H1 (cell line): ENCODE measurements at regions not wholly inside any gene's neighbourhood (a gene's known extent, or its start where the extent isn't known, plus 50 kb on each side); places are given as distances from the start of the nearest gene placed in this dataset.

ENCODE experiments used
- CTCF ChIA-PET: fragments of 300-600 bp; sonication (Branson Sonifier 250); formaldehyde crosslinking; loops from one replicate; lab custom pipeline; 2021; ENCODE audit not compliant: partially characterized antibody; lab: Charles Lee
- POLR2A ChIA-PET: fragments of 300-600 bp; sonication (Branson Sonifier 250); formaldehyde crosslinking; loops from one replicate; lab custom pipeline; 2021; ENCODE audit warnings: inconsistent platforms; ENCODE audit not compliant: partially characterized antibody; lab: Charles Lee
- DNase-seq, 2 experiments: peaks; one replicate each; pipeline versions ENCODE4 v3.0.0 to v3.0.0-alpha.2; 2010 to 2022; ENCODE audit warnings: low spot score in 2 of 2, low read depth in 1 of 2, mixed read lengths in 1 of 2
- FAIRE-seq: peaks from 2 replicates; lab custom pipeline; 2011; peaks lifted over from hg19 to GRCh38; lab: Jason Lieb, UNC
- H2AFZ ChIP-seq: 2 replicates; pipeline ENCODE4 v1.8.1; 2012; ENCODE audit warnings: low read length, inconsistent platforms
- H2AK5ac ChIP-seq: 2 replicates; pipeline ENCODE4 v1.6.1; 2013; ENCODE audit warnings: low read depth, low read length
- H2BK120ac ChIP-seq: replicated peaks from 2 replicates; pipeline ENCODE3; 2013; ENCODE audit warnings: low read depth, low read length, inconsistent platforms
- H2BK12ac ChIP-seq: 2 replicates; pipeline ENCODE4 v1.6.1; 2013; ENCODE audit warnings: low read depth, low read length
- H2BK15ac ChIP-seq: 2 replicates; pipeline ENCODE4 v1.6.1; 2013; ENCODE audit warnings: low read length
- H2BK20ac ChIP-seq: 2 replicates; pipeline ENCODE4 v1.6.1; 2013; ENCODE audit warnings: low read length
- H2BK5ac ChIP-seq: 2 replicates; pipeline ENCODE4 v1.6.1; 2013; ENCODE audit warnings: low read depth, low read length
- H3K14ac ChIP-seq: 2 replicates; pipeline ENCODE4 v1.6.1; 2013; ENCODE audit warnings: inconsistent platforms; ENCODE audit not compliant: insufficient read length
- H3K18ac ChIP-seq: 2 replicates; pipeline ENCODE4 v1.6.1; 2013; ENCODE audit warnings: low read length; ENCODE audit errors: extremely low read depth
- H3K23ac ChIP-seq: 2 replicates; pipeline ENCODE4 v1.6.1; 2013; ENCODE audit warnings: inconsistent platforms; ENCODE audit not compliant: insufficient read length
- H3K23me2 ChIP-seq: 2 replicates; pipeline ENCODE4 v1.6.1; 2013; ENCODE audit warnings: low read depth, low read length
- H3K27ac ChIP-seq: 2 replicates; pipeline ENCODE4 v1.6.1; 2011; ENCODE audit warnings: low read depth, low read length, inconsistent platforms
- H3K27me3 ChIP-seq, 4 experiments: replicated peaks in 1 of 4; 1 replicate in 1 of 4; 2 replicates in 3 of 4; pipeline versions ENCODE4 v1.6.1 to v1.8.1; 2011 to 2013; ENCODE audit warnings: low read length in 3 of 4, mild to moderate bottlenecking in 3 of 4, inconsistent platforms in 2 of 4, mixed read lengths in 2 of 4, moderate library complexity in 1 of 4; ENCODE audit not compliant: control insufficient read depth in 3 of 4, insufficient read depth in 3 of 4; ENCODE audit errors: extremely low read depth in 1 of 4
- H3K36me3 ChIP-seq, 4 experiments: 2 replicates each; pipeline versions ENCODE4 v1.6.1 to v1.8.1; 2011 to 2013; ENCODE audit warnings: mild to moderate bottlenecking in 4 of 4, low read length in 3 of 4, moderate library complexity in 2 of 4, control low read depth in 1 of 4, inconsistent platforms in 1 of 4; ENCODE audit not compliant: insufficient read depth in 4 of 4, control insufficient read depth in 2 of 4
- H3K4ac ChIP-seq: replicated peaks from 2 replicates; pipeline ENCODE3; 2013; ENCODE audit warnings: low read length, low read depth, mixed read lengths, inconsistent platforms; ENCODE audit not compliant: insufficient read length
- H3K4me1 ChIP-seq, 4 experiments: replicated peaks in 1 of 4; 1 replicate in 1 of 4; 2 replicates in 3 of 4; pipeline versions ENCODE4 v1.6.1 to v1.8.1; 2011 to 2013; ENCODE audit warnings: low read length in 3 of 4, inconsistent platforms in 2 of 4, mixed read lengths in 1 of 4; ENCODE audit not compliant: insufficient read depth in 4 of 4, control insufficient read depth in 3 of 4
- H3K4me2 ChIP-seq, 2 experiments: 2 replicates each; pipeline versions ENCODE4 v1.6.1 to v1.8.1; 2011 to 2013; ENCODE audit warnings: low read depth in 2 of 2, low read length in 2 of 2, control low read depth in 1 of 2, inconsistent platforms in 1 of 2, mild to moderate bottlenecking in 1 of 2; ENCODE audit not compliant: insufficient read depth in 1 of 2
- H3K4me3 ChIP-seq, 4 experiments: fragments of 200-600, 300-600 bp in 1 of 4; sonication (generic), shearing (Covaris generic), sonication (Bioruptor Twin) in 1 of 4; 2 replicates each; pipeline versions ENCODE4 v1.5.1 to v1.8.1; 2011 to 2016; ENCODE audit warnings: low read length in 4 of 4, low read depth in 3 of 4, control low read depth in 2 of 4, inconsistent platforms in 2 of 4, mild to moderate bottlenecking in 2 of 4, mixed read lengths in 1 of 4, moderate library complexity in 1 of 4; ENCODE audit not compliant: insufficient read depth in 2 of 4; ENCODE audit errors: extremely low read depth in 1 of 4
- H3K56ac ChIP-seq: replicated peaks from 2 replicates; pipeline ENCODE3; 2013; ENCODE audit warnings: low read depth, mild to moderate bottlenecking, mixed read lengths, low read length, inconsistent platforms; ENCODE audit not compliant: insufficient read length
- H3K79me1 ChIP-seq: 2 replicates; pipeline ENCODE4 v1.6.1; 2013; ENCODE audit warnings: low read depth, low read length, control low read depth
- H3K79me2 ChIP-seq, 2 experiments: 2 replicates each; pipeline versions ENCODE4 v1.6.1 to v1.8.1; 2012 to 2013; ENCODE audit warnings: low read length in 2 of 2, mild to moderate bottlenecking in 2 of 2, inconsistent platforms in 1 of 2; ENCODE audit not compliant: insufficient read depth in 2 of 2, control insufficient read depth in 1 of 2
- H3K9ac ChIP-seq, 4 experiments: replicated peaks in 1 of 4; 1 replicate in 1 of 4; 2 replicates in 3 of 4; pipeline versions ENCODE4 v1.6.1 to v1.8.1; 2011 to 2013; ENCODE audit warnings: low read depth in 3 of 4, low read length in 3 of 4, control low read depth in 2 of 4, mild to moderate bottlenecking in 2 of 4, moderate library complexity in 2 of 4, inconsistent platforms in 1 of 4; ENCODE audit errors: extremely low read depth in 1 of 4
- H3K9me3 ChIP-seq, 2 experiments: 2 replicates each; pipeline versions ENCODE4 v1.6.1 to v1.8.1; 2012 to 2013; ENCODE audit warnings: mild to moderate bottlenecking in 2 of 2, moderate library complexity in 2 of 2, control low read depth in 1 of 2, inconsistent platforms in 1 of 2, low read depth in 1 of 2, low read length in 1 of 2, mixed read lengths in 1 of 2; ENCODE audit not compliant: insufficient read depth in 2 of 2
- H4K20me1 ChIP-seq, 2 experiments: replicated peaks in 1 of 2; 2 replicates each; pipeline versions ENCODE3 to v1.8.1; 2011 to 2013; ENCODE audit warnings: inconsistent platforms in 2 of 2, low read length in 2 of 2, mild to moderate bottlenecking in 1 of 2; ENCODE audit not compliant: insufficient read depth in 2 of 2, control insufficient read depth in 1 of 2
- H4K5ac ChIP-seq: 2 replicates; pipeline ENCODE4 v1.6.1; 2013; ENCODE audit warnings: low read length, low read depth, mixed read lengths, inconsistent platforms; ENCODE audit not compliant: insufficient read length
- H4K8ac ChIP-seq: 2 replicates; pipeline ENCODE4 v1.8.0; 2013; ENCODE audit warnings: mild to moderate bottlenecking, moderate library complexity, low read length, inconsistent platforms; ENCODE audit not compliant: insufficient read depth; ENCODE audit errors: extremely low read depth
- H4K91ac ChIP-seq: replicated peaks from 2 replicates; pipeline ENCODE3; 2013; ENCODE audit warnings: low read length, mixed read lengths, inconsistent platforms; ENCODE audit not compliant: insufficient read length
- CTCF ChIP-seq, 3 experiments: IDR thresholded peaks; 1 replicate in 2 of 3; 2 replicates in 1 of 3; pipeline versions ENCODE4 v1.5.1 to v1.6.1; 2011; ENCODE audit warnings: low read length in 3 of 3, mild to moderate bottlenecking in 3 of 3, inconsistent platforms in 2 of 3, low read depth in 1 of 3, moderate library complexity in 1 of 3; ENCODE audit not compliant: insufficient read depth in 1 of 3; ENCODE audit errors: control extremely low read depth in 1 of 3
- RAD21 ChIP-seq, 2 experiments: IDR thresholded peaks in 1 of 2; conservative IDR thresholded peaks in 1 of 2; 2 replicates each; pipeline ENCODE4 v1.6.1; 2011; ENCODE audit warnings: low read depth in 2 of 2, low read length in 2 of 2, improper control_type of control experiment in 1 of 2, inconsistent platforms in 1 of 2, mild to moderate bottlenecking in 1 of 2, moderate library complexity in 1 of 2
- WGBS, 2 experiments: shearing (Covaris generic) in 1 of 2; methylation state at CpG; one replicate each; pipeline versions ENCODE4 v1.1.6 to v1.1.7; 2013 to 2015; ENCODE audit warnings: low lambda C conversion rate in 2 of 2, mixed read lengths in 2 of 2, inconsistent platforms in 1 of 2, low coverage in 1 of 2, missing lambda C conversion rate in 1 of 2; ENCODE audit not compliant: insufficient replicate concordance in 2 of 2, insufficient coverage in 1 of 2, insufficient read length in 1 of 2; ENCODE audit errors: extremely low coverage in 1 of 2, missing lambda C conversion rate in 1 of 2; 5-methylcytosine and 5-hydroxymethylcytosine counted together
- TF ChIP-seq, protein P1 (sequence below): IDR thresholded peaks from 2 replicates; pipeline ENCODE4 v1.6.1; 2012; ENCODE audit warnings: inconsistent platforms

DNA sequence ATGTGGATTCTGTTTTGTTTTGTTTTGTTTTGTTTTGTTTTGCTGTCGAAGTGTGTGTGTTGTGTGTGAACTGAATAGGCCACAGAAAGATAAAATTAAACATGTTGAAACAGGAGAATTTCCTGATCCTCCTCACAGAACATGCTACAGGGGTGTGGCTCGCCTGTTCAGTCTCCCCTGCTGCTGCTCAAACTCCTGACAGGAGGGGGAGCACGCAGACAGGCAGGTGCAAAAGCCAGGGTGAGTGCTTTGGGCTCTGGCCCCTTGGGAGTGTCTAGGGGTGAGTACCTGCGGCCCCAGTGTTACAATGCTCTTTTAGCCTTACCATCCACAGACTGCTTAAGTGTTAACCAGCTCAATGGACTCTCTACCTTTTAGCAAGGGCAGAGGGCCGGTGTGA is 473.5 kb downstream of the MAT2B start:
- 44% methylated on average over 5 of the region's 5 CpGs; no CpG with 5 or more reads in 1 of the 2 experiments for WGBS, 2 experiments
- Histone ChIP-seq H2BK20ac (no peak overlapping the region), H4K91ac (no peak overlapping the region)

More for the DNA sequence above, 473.5 kb downstream of the MAT2B start:
- H3K79me1 ChIP-seq: no peaks in the 10 kb centered on the region
- no peak overlapping the region for H4K5ac ChIP-seq
- no peak overlapping the region for H3K4me3 ChIP-seq
- DNase-seq (peak in 1 of 2 experiments; percentile 1), FAIRE-seq (no peak)
- H3K23ac ChIP-seq: no peak overlapping the region
- no peaks in the 10 kb centered on the region for H3K36me3 ChIP-seq
- no peaks in the 10 kb centered on the region for H3K9me3 ChIP-seq
- H2AFZ ChIP-seq: no peak overlapping the region
- no peaks in the 10 kb centered on the region for H3K23me2 ChIP-seq
- H2BK120ac ChIP-seq: no peak overlapping the region
- H3K18ac ChIP-seq: no peak overlapping the region
- CTCF ChIA-PET: interaction anchor here (0.6 kb wide), 1 partner anchor 1904 kb away, joined by 3 read pairs; no protein-coding TSS in a partner anchor
- H3K4me2 ChIP-seq: no peak overlapping the region
- H3K14ac ChIP-seq: no peak overlapping the region
- no peak overlapping the region for H3K4ac ChIP-seq
- no peak overlapping the region for H3K9ac ChIP-seq
- H2BK5ac ChIP-seq: no peak overlapping the region
- no peaks in the 10 kb centered on the region for H3K79me2 ChIP-seq
- TF ChIP-seq CTCF (IDR thresholded peaks at IDR 0.05; ENCODE audit: control extremely low read depth in 1 of 3, insufficient read depth in 1 of 3, low read depth in 1 of 3, low read length in 3 of 3) (peak; percentile 46 to 68 (median 52)), RAD21 (IDR thresholded peaks at IDR 0.05 in 1 of 2, conservative IDR thresholded peaks at IDR 0.05 in 1 of 2; ENCODE audit: low read depth in 2 of 2, low read length in 2 of 2) (peak; percentile 50 to 67; a peak in 3 of 4 replicates)
- TF ChIP-seq, protein P1, sequence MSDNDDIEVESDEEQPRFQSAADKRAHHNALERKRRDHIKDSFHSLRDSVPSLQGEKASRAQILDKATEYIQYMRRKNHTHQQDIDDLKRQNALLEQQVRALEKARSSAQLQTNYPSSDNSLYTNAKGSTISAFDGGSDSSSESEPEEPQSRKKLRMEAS: no peak
- no peak overlapping the region for H4K8ac ChIP-seq
- H4K20me1 ChIP-seq: no peaks in the 10 kb centered on the region
- H3K56ac ChIP-seq: no peak overlapping the region
- no peaks in the 10 kb centered on the region for H3K27me3 ChIP-seq
- no peak overlapping the region for H2BK12ac ChIP-seq
- no peaks in the 10 kb centered on the region for H3K4me1 ChIP-seq
- no peak overlapping the region for H2AK5ac ChIP-seq
- H2BK15ac ChIP-seq: no peak overlapping the region
- POLR2A ChIA-PET: no interaction called here
- no peak overlapping the region for H3K27ac ChIP-seq
